BE2C (cell line): ENCODE measurements at regions not wholly inside any gene's neighbourhood (a gene's known extent, or its start where the extent isn't known, plus 50 kb on each side); places are given as distances from the start of the nearest gene placed in this dataset.

ENCODE experiments used
- DNase-seq: peaks from one replicate; pipeline ENCODE4 v3.0.0-alpha.2; 2020
- H3K27me3 ChIP-seq: fragments of 250-450 bp; sonication (Bioruptor Pico); 2 replicates; pipeline ENCODE4 v1.5.1; 2020; ENCODE audit warnings: mild to moderate bottlenecking
- H3K36me3 ChIP-seq: fragments of 250-450 bp; sonication (Bioruptor Pico); 2 replicates; pipeline ENCODE4 v1.5.1; 2020; ENCODE audit warnings: mild to moderate bottlenecking
- H3K4me1 ChIP-seq: fragments of 250-450 bp; sonication (Bioruptor Pico); 2 replicates; pipeline ENCODE4 v1.5.1; 2020
- H3K4me3 ChIP-seq: 2 replicates; pipeline ENCODE4 v1.5.1; 2011; ENCODE audit warnings: low read depth, low read length
- H3K9me3 ChIP-seq: fragments of 250-450 bp; sonication (Bioruptor Pico); 2 replicates; pipeline ENCODE4 v1.5.1; 2020
- TF ChIP-seq, protein P1 (sequence below): IDR thresholded peaks from 2 replicates; pipeline ENCODE4 v1.5.1; 2012; ENCODE audit warnings: mild to moderate bottlenecking, low read depth, low read length

DNA sequence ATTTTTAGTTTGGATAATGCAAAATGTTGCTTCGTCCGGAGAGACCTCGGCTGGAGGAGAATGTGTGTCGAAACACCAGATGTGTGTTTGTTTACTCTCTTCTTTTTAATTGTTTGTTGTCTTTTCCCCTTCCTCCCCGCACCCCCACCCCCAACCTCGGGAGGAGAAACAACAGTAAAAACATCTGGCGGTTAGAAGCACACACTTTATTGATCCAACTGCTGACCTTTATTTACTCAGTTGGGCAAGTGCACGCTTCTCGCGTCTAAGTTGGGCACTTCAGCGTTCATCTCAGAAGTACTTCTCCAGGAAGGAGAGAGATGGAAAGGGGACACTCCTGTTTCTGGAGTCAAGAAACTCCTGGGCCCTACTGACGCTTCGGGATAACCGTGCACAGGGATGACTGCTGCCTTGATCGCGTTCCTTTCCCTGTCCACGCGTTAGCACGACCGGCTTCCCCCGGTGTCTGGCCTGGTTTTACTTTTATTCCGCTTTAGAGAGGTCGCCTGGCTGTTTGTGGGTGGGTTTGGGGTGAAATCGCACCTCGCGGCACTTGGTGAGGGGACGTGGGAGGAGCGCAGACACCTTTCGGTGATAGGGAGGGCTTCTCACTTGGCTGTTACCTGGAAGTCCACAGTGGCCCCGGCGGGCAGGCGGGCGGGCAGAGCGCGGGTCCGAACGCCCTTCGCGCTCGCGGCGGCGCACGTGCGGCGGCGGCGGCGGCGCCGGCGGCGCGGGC lies 168.3 kb upstream of the PPP1R3A start:
- TF ChIP-seq, protein P1, sequence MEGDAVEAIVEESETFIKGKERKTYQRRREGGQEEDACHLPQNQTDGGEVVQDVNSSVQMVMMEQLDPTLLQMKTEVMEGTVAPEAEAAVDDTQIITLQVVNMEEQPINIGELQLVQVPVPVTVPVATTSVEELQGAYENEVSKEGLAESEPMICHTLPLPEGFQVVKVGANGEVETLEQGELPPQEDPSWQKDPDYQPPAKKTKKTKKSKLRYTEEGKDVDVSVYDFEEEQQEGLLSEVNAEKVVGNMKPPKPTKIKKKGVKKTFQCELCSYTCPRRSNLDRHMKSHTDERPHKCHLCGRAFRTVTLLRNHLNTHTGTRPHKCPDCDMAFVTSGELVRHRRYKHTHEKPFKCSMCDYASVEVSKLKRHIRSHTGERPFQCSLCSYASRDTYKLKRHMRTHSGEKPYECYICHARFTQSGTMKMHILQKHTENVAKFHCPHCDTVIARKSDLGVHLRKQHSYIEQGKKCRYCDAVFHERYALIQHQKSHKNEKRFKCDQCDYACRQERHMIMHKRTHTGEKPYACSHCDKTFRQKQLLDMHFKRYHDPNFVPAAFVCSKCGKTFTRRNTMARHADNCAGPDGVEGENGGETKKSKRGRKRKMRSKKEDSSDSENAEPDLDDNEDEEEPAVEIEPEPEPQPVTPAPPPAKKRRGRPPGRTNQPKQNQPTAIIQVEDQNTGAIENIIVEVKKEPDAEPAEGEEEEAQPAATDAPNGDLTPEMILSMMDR, result no peak
- peaks cover 62% of the 10 kb centered on the region for H3K27me3 ChIP-seq
- no peaks in the 10 kb centered on the region for H3K4me1 ChIP-seq
- no peaks in the 10 kb centered on the region for H3K36me3 ChIP-seq
- no peak overlapping the region for H3K4me3 ChIP-seq
- no peak for DNase-seq
- H3K9me3 ChIP-seq, result no peaks in the 10 kb centered on the region

GRCh38 chr7:114086537-114086913 lies 167.7 kb upstream of the PPP1R3A start:
- TF ChIP-seq, protein P1, result no peak
- Histone ChIP-seq H3K9me3 (no peaks in the 10 kb centered on the region), H3K27me3 (peaks cover 68% of the 10 kb centered on the region), H3K4me3 (0 out of 2 replicates have a peak overlapping the region, but pooled peaks have one; percentile 19), H3K36me3 (no peaks in the 10 kb centered on the region), H3K4me1 (no peaks in the 10 kb centered on the region)
- DNase-seq, result no peak

DNA sequence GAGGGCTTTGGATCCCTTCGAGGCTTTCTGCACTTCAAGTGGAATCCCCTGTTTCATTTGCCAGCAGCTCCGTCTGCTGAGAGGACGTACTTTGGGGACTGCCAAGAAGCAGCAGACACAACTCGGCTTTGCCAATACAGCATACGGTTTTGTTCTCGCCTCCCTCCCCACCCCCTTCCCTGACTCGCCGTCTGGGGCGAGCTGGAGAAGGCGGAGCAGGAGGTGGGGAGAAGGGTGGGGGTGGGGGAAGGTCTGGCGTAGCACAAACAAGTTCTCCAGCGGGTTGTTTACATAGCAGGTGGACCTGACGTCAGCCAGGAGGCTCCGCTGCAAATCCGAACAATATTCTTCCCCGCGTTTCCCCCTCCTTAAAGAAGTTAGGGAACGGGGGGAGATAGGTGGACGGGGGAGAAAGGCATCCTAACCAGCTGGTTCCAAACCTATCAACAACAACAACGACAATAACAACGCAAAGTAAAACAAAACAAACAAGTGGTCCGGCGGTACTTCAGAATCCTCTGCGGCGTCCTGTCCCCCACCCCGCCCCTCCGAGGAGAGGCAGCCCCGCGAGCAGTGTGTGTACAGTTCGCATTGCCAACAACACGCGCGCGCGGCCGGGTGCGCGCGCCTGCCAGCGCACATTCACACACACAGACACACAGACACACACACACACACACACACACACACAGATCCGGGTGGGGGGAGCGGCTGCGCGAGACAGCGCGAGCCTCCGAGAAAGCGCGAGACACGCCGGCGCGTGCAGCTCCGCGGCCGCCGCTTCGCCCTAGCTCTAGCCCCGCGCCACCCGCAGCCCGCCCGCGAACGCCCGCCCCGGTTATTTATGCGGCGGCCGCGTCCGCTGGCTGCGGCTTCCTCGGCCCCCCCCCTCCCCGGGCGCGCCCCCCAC lies 167.0 kb upstream of the PPP1R3A start:
- H3K4me1 ChIP-seq, result no peaks in the 10 kb centered on the region
- TF ChIP-seq, protein P1, result no peak
- no peaks in the 10 kb centered on the region for H3K36me3 ChIP-seq
- peak overlapping the region; percentile 46 for H3K4me3 ChIP-seq
- H3K9me3 ChIP-seq, result no peaks in the 10 kb centered on the region
- DNase-seq, result peak; percentile 33
- peaks cover 70% of the 10 kb centered on the region for H3K27me3 ChIP-seq

- H3K4me3 ChIP-seq, result peak overlapping the region; percentile 46
- peaks cover 70% of the 10 kb centered on the region for H3K27me3 ChIP-seq
Observed at GRCh38 chr7:114085313-114085591, 166.4 kb upstream of the PPP1R3A start.

GRCh38 chr7:114084472-114085312 lies 165.9 kb upstream of the PPP1R3A start:
- TF ChIP-seq, protein P1, result no peak
- Histone ChIP-seq H3K36me3 (no peaks in the 10 kb centered on the region), H3K27me3 (peaks cover 70% of the 10 kb centered on the region), H3K9me3 (no peaks in the 10 kb centered on the region), H3K4me3 (peak overlapping the region; percentile 46), H3K4me1 (no peaks in the 10 kb centered on the region)
- DNase-seq, result no peak

More at GRCh38 chr7:114085313-114085591, 166.4 kb upstream of the PPP1R3A start:
- TF ChIP-seq, protein P1, result no peak
- no peaks in the 10 kb centered on the region for H3K4me1 ChIP-seq
- H3K36me3 ChIP-seq, result no peaks in the 10 kb centered on the region
- no peaks in the 10 kb centered on the region for H3K9me3 ChIP-seq
- no peak for DNase-seq
